ENCODE measurements at regions not wholly inside any gene's neighbourhood (a gene's known extent, or its start where the extent isn't known, plus 50 kb on each side); places are given as distances from the start of the nearest gene placed in this dataset.
"Not testable (repeated sequence)": the region's sequence is repeated elsewhere in the genome, so short reads cannot be mapped to it uniquely, and the experiment has no call there.

GRCh38 chrX:150091300-150091699 is 153.0 kb upstream of the EOLA2 start:
- TF ChIP-seq POLR2AphosphoS5, CTCF, POLR2A (IDR thresholded peaks at IDR 0.05): not testable (repeated sequence)
